Astrocyte of the spinal cord (primary cell): ENCODE measurements at regions not wholly inside any gene's neighbourhood (a gene's known extent, or its start where the extent isn't known, plus 50 kb on each side); places are given as distances from the start of the nearest gene placed in this dataset.
A peak's percentile ranks its signal among the peaks of the same experiment; 100 is the strongest.

Experiments
- DNase-seq: peaks from one replicate; pipeline ENCODE4 v3.0.0; 2011; ENCODE audit warnings: low read depth, low spot score
- H3K4me3 ChIP-seq: 2 replicates; pipeline ENCODE4 v1.5.1; 2011; ENCODE audit warnings: low read depth, mild to moderate bottlenecking, low read length, moderate library complexity
- in situ Hi-C: cut with HindIII; loops from 2 replicates; pipeline ENCODE4 v1.10.0; 2017; ENCODE audit warnings: low sequenced_read_pairs
- TF ChIP-seq, protein P1 (sequence below): IDR thresholded peaks from 2 replicates; pipeline ENCODE4 v1.5.1; 2012; ENCODE audit warnings: low read depth, mild to moderate bottlenecking, low read length, inconsistent platforms

DNA sequence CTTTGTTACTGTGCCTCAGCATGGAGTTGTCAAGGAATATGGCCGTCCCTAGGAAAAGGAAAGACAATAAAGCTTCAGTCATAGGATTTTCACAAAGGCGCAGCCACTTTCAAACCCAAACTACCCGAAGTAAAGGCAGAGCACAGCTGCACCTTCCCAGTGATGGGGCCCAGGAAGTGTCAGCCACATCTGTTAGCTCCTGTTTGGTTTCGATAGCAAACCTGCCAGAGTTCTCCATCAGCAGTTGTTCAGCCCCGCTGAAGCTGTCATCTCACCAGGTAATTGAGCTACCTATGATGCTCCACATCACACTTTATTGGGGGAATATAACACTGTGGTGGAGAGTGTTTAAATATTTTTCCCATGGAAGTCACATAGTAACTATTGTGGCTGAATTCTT is 80.7 kb downstream of the LRATD1 start:
- in situ Hi-C loops = no loop called here
- DNase-seq = no peak
- no peak overlapping the region for H3K4me3 ChIP-seq
- TF ChIP-seq, protein P1, sequence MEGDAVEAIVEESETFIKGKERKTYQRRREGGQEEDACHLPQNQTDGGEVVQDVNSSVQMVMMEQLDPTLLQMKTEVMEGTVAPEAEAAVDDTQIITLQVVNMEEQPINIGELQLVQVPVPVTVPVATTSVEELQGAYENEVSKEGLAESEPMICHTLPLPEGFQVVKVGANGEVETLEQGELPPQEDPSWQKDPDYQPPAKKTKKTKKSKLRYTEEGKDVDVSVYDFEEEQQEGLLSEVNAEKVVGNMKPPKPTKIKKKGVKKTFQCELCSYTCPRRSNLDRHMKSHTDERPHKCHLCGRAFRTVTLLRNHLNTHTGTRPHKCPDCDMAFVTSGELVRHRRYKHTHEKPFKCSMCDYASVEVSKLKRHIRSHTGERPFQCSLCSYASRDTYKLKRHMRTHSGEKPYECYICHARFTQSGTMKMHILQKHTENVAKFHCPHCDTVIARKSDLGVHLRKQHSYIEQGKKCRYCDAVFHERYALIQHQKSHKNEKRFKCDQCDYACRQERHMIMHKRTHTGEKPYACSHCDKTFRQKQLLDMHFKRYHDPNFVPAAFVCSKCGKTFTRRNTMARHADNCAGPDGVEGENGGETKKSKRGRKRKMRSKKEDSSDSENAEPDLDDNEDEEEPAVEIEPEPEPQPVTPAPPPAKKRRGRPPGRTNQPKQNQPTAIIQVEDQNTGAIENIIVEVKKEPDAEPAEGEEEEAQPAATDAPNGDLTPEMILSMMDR = no peak

DNA sequence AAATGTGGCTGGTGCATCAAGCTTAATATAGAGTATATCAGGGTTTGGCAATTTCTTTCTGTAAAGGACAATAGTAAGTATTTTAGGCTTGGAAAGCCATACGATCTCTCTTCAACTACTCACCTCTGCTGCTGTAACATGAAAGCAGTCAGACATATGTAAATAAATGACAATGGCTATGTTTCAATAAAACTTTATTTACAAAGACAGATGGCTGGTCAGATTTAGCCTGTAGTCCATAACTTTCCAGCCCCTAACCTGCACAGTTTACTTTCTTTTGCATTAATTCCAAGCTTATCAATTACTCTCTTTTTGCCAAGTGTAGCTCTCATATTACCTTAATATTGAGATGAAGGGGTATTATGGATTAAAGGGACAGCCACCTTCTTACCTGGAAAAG is 83.1 kb downstream of the LRATD1 start:
- TF ChIP-seq, protein P1 = no peak
- DNase-seq = no peak
- H3K4me3 ChIP-seq = no peak overlapping the region
- in situ Hi-C loops = no loop called here

DNA sequence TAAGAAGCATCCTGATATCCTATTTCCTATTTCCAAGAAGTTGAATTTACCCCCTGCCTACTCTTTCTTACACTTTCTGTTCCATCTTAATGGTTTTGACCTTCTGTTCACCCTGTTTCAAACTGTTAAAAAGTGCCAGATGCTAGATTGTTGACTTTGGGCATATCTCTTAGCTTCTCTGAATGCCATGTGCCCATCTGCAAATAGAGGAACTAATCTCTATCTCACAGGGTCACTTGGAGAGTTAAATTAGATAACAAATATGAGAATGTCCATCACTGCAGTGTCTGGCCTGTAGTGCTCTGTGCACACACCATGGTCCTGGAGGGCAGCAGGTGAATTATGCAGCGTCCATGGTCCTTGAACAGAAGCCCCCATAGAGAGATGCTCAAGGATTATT is 83.8 kb downstream of the LRATD1 start:
- no peak overlapping the region for H3K4me3 ChIP-seq
- DNase-seq = no peak
- TF ChIP-seq, protein P1 = no peak
- in situ Hi-C loops = no loop called here

DNA sequence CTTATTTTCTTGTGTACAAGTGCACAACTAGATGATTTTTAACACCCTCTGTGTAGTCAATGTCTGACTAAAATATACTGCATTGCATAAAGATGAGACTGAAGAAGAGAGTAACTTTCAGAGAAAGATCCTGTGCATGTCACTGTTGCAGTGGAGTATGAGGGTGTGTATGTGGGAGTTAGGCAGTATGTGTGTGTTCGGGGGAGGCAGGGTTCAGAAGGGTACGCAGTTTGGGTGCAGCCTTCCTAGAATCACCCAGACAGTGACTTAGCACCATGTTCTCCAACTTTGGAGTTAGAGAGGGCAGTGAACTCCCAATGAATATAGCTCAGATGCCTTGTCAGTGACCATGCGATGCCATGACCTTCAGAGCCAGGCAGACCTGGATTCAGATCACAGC is 84.6 kb downstream of the LRATD1 start:
- in situ Hi-C loops = no loop called here
- DNase-seq = no peak
- no peak overlapping the region for H3K4me3 ChIP-seq
- TF ChIP-seq, protein P1 = no peak

DNA sequence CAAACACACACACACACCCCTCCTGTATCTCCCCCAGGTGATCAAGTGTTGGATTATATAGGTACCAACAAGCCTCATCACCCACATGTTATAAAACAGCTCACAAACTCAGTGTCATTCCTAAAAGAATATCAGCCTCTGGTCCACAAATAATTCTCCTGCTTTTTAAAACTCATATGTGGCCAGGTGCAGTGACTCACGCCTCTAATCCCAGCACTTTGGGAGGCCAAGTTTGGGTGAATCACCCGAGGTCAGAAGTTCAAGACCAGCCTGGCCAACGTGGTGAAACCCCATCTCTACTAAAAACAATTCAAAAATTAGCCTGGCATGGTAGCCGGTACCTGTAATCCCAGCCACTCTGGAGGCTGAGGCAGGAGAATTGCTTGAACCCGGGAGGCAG is 87.8 kb downstream of the LRATD1 start:
- DNase-seq = peak; percentile 25
- no peak overlapping the region for H3K4me3 ChIP-seq
- TF ChIP-seq, protein P1 = no peak
- in situ Hi-C loops = no loop called here

DNA sequence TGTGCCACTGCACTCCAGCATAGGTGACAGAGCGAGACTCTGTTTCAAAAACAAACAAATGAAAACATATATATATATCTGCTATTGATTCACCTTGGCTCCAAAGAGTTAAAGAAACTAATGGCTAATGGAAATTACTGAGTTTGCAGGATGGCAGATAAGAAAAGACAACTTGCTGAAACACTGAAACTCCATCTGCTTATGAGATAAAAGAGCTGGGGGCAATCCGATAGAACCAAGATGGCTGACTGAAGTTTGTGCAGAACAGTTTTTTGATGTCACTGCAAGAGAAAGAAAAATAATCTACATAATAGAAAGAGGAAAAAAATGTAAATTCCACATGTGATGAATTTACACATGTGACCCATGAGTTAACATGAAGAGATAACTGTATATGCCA is 88.2 kb downstream of the LRATD1 start:
- TF ChIP-seq, protein P1 = no peak
- no peak overlapping the region for H3K4me3 ChIP-seq
- in situ Hi-C loops = no loop called here
- no peak for DNase-seq

DNA sequence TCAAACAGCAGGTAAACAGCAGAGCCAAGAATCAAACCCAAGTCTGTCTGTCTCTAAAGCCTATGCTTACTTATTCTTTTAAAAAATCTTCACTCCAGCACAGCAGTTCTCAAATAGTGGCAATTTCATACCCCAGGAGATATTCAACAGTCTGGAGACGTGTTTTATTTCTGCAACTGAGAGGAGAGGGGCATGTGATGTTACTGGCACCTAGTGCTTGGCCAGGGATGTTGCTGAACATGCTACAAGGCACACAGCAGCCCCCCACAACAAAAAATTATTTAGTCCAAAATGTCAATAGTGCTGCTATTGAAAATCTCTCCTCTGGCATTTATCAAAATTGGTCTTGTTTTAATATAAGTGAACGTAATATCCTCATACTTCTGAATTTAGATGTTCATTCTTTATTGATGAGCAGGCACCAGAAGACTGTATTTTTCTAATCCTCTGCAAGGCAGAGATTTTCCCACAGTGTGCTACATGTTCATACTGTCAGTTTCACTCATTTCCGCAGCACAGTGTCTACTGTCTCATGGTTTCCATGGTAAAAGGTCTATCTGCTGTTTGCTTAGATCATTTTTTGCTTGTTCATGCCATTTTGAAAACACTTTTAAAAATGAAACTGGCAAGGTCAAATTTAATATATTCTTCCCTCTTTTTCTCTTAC is 90.5 kb downstream of the LRATD1 start:
- no peak overlapping the region for H3K4me3 ChIP-seq
- TF ChIP-seq, protein P1 = peak; percentile 13
- in situ Hi-C loops = no loop called here
- no peak for DNase-seq
